CD4-positive, alpha-beta memory T cell (primary cell): ENCODE measurements at regions not wholly inside any gene's neighbourhood (a gene's known extent, or its start where the extent isn't known, plus 50 kb on each side); places are given as distances from the start of the nearest gene placed in this dataset.

Experiments
- CTCF ChIA-PET: fragments of 350-600 bp; sonication (Branson Sonifier 250); formaldehyde crosslinking; loops from one replicate; lab custom pipeline; 2021; ENCODE audit warnings: inconsistent platforms; ENCODE audit not compliant: partially characterized antibody; lab: Charles Lee
- POLR2A ChIA-PET: fragments of 350-600 bp; sonication (Branson Sonifier 250); formaldehyde crosslinking; loops from one replicate; lab custom pipeline; 2021; ENCODE audit not compliant: partially characterized antibody; lab: Charles Lee
- DNase-seq, 5 donors: peaks; one replicate each; pipeline versions ENCODE4 v3.0.0 to v3.0.0-alpha.2; 2020 to 2022; ENCODE audit warnings: mixed read lengths in 1 of 5
- H3K27ac ChIP-seq: one replicate; pipeline ENCODE4 v1.7.0; 2013; ENCODE audit warnings: low read depth, low read length
- H3K27me3 ChIP-seq: 2 replicates; pipeline ENCODE4 v1.7.0; 2013; ENCODE audit warnings: mild to moderate bottlenecking, low read length, moderate library complexity; ENCODE audit not compliant: insufficient read depth
- H3K36me3 ChIP-seq: 2 replicates; pipeline ENCODE4 v1.7.0; 2013; ENCODE audit warnings: mild to moderate bottlenecking, low read length, moderate library complexity; ENCODE audit not compliant: insufficient read depth
- H3K4me1 ChIP-seq: 2 replicates; pipeline ENCODE4 v1.7.0; 2013; ENCODE audit warnings: mild to moderate bottlenecking, low read length, moderate library complexity; ENCODE audit not compliant: insufficient read depth
- H3K4me3 ChIP-seq, 2 donors: one replicate each; pipeline ENCODE4 v1.7.0; 2013; ENCODE audit warnings: low read length in 2 of 2, mild to moderate bottlenecking in 1 of 2
- H3K9me3 ChIP-seq, 2 donors: one replicate each; pipeline ENCODE4 v1.7.0; 2013; ENCODE audit warnings: low read length in 2 of 2, control low read depth in 1 of 2; ENCODE audit not compliant: control insufficient read depth in 1 of 2
- H3K27ac Mint-ChIP-seq, 7 donors: one replicate each; pipeline ENCODE4 v1.8.0; 2020 to 2021; ENCODE audit warnings: mixed read lengths in 7 of 7, mild to moderate bottlenecking in 6 of 7, inconsistent platforms in 3 of 7, moderate library complexity in 3 of 7
- H3K27me3 Mint-ChIP-seq, 2 donors: one replicate each; pipeline ENCODE4 v1.8.0; 2020 to 2021; ENCODE audit warnings: mixed read lengths in 2 of 2
- H3K36me3 Mint-ChIP-seq, 2 donors: one replicate each; pipeline ENCODE4 v1.8.0; 2020 to 2021; ENCODE audit warnings: mixed read lengths in 2 of 2, inconsistent platforms in 1 of 2, mild to moderate bottlenecking in 1 of 2
- H3K4me1 Mint-ChIP-seq, 4 donors: one replicate each; pipeline ENCODE4 v1.8.0; 2020 to 2021; ENCODE audit warnings: mixed read lengths in 4 of 4, mild to moderate bottlenecking in 1 of 4
- H3K4me3 Mint-ChIP-seq, 8 donors: one replicate each; pipeline ENCODE4 v1.8.0; 2020 to 2021; ENCODE audit warnings: mixed read lengths in 8 of 8, mild to moderate bottlenecking in 7 of 8, moderate library complexity in 6 of 8, inconsistent platforms in 3 of 8
- H3K9me3 Mint-ChIP-seq, 8 donors: one replicate each; pipeline ENCODE4 v1.8.0; 2020 to 2021; ENCODE audit warnings: mixed read lengths in 8 of 8, mild to moderate bottlenecking in 5 of 8, inconsistent platforms in 3 of 8, moderate library complexity in 1 of 8
- intact Hi-C: fragments of 100-400 bp; cut with micrococcal nuclease; formaldehyde crosslinking; loops from one replicate; pipeline ENCODE4 v1.15.1; 2023

DNA sequence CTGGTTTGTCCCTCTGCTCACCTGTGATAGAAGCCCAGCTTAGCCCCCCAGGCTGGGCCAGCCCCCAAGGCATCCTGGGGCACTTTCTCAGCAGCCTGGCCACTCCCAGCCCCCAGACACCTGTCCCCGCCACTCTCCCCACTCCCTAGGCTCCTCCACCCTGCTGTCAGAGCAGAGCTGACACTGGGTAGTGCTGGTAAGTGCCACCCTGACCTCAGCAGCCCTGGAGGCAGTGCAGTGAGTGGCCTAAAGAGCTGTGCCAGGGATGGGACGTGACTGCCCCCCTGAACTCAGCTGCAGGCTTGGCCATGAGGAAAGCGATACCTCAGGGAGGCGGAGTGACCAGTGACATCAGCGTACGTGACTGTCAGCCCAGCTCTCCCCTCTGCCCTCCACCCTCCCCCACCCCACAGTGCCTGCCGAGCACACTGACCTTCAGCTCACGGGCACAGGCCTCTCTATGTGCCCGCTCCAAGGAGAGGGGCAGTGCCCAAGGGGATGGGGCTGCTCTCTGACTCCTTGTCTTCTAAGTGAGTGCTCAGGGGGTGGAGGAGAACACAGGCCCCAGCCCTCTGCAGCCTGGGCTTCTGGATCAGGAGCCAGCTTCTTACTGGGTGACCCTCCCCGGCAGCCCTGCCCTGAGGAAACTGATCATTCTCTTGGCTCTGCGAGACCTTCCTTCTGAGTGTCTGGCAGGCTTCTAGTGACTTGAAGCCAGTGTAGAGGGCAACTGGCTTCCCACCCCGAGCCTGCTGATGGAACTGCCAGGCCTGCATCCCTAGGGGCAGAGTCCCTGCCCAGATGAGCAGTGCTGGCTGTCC is 172.7 kb downstream of the MRPL14 start:
- no peaks in the 10 kb centered on the region for H3K36me3 ChIP-seq
- ChIA-PET POLR2A (no interaction called here), CTCF (no interaction called here)
- intact Hi-C loops: no loop called here
- Mint-ChIP-seq H3K4me1 (peaks cover 0 to 4% (median 0%) of the 10 kb centered on the region in 4 donors), H3K27ac (no peak overlapping the region), H3K27me3 (peaks cover 20% of the 10 kb centered on the region in 2 donors), H3K9me3 (peaks cover 0 to 9% (median 3%) of the 10 kb centered on the region in 8 donors), H3K36me3 (peaks cover 0 to 4% of the 10 kb centered on the region in 2 donors), H3K4me3 (no peak overlapping the region)
- H3K4me1 ChIP-seq: no peaks in the 10 kb centered on the region
- no peaks in the 10 kb centered on the region for H3K9me3 ChIP-seq
- no peaks in the 10 kb centered on the region for H3K27me3 ChIP-seq
- no peak overlapping the region for H3K4me3 ChIP-seq
- DNase-seq: peak in 1 of 5 donors; percentile 17
- no peak overlapping the region for H3K27ac ChIP-seq

DNA sequence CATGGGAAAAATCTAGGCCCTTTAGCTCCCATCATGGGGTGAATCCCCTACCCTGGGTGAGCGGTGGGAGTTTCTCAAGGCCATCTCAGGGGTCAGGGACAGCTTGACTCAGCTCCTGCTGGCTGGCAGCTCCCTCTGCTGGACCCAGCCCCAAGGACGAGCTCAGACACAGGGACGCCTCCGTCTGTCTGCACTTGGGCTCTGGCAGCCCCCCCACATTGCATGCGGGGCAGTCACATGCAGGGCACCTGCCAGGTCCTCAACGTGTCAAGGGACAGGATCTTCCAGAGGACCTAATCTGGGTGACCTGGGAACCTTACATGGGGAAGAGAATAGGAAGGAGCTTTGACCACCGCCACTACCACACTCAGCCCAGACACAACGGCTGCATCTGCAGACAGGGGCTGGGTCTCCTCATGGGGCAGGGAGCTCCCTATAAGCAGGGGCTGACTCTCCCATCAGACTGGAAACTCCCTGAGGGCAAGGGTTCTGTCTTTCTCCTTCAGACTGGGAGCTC is 173.4 kb downstream of the MRPL14 start:
- no peak overlapping the region for H3K27ac ChIP-seq
- H3K9me3 Mint-ChIP-seq: peaks cover 0 to 9% (median 3%) of the 10 kb centered on the region in 8 donors
- DNase-seq: no peak
- no peaks in the 10 kb centered on the region for H3K4me1 ChIP-seq
- peaks cover 14 to 17% of the 10 kb centered on the region in 2 donors for H3K27me3 Mint-ChIP-seq
- H3K36me3 Mint-ChIP-seq: peaks cover 0 to 4% of the 10 kb centered on the region in 2 donors
- no peak overlapping the region for H3K4me3 Mint-ChIP-seq
- POLR2A ChIA-PET: no interaction called here
- CTCF ChIA-PET: no interaction called here
- H3K27me3 ChIP-seq: no peaks in the 10 kb centered on the region
- peaks cover 0 to 4% (median 0%) of the 10 kb centered on the region in 4 donors for H3K4me1 Mint-ChIP-seq
- no peaks in the 10 kb centered on the region for H3K9me3 ChIP-seq
- H3K36me3 ChIP-seq: no peaks in the 10 kb centered on the region
- H3K4me3 ChIP-seq: no peak overlapping the region
- intact Hi-C loops: no loop called here
- no peak overlapping the region for H3K27ac Mint-ChIP-seq

DNA sequence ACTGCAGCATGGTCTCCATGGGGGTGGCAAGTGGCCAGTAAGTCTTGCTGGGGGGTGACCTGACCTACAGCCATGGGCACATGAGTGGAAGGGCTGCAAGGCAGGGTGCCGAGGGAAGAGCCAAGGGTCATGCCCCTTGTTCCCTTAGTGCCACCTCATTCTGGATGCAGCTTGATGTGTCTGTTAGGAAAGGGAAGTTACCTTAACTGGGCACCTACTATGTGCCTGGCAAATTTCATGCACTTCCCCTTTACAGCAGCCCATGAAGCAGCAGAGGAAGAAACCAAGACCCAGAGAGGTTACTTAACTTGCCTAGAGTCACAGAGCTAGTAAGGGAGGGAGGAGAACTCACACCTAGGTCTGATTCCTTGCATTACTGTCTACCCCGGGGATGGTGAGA is 174.0 kb downstream of the MRPL14 start:
- CTCF ChIA-PET: no interaction called here
- POLR2A ChIA-PET: no interaction called here
- Histone ChIP-seq H3K36me3 (no peaks in the 10 kb centered on the region), H3K4me3 (no peak overlapping the region), H3K27ac (no peak overlapping the region), H3K27me3 (no peaks in the 10 kb centered on the region), H3K9me3 (no peaks in the 10 kb centered on the region), H3K4me1 (no peaks in the 10 kb centered on the region)
- Mint-ChIP-seq H3K4me3 (no peak overlapping the region), H3K27ac (no peak overlapping the region), H3K4me1 (peaks cover 0 to 4% (median 0%) of the 10 kb centered on the region in 4 donors), H3K36me3 (peaks cover 0 to 4% of the 10 kb centered on the region in 2 donors), H3K27me3 (peaks cover 14 to 15% of the 10 kb centered on the region in 2 donors), H3K9me3 (peaks cover 0 to 9% (median 3%) of the 10 kb centered on the region in 8 donors)
- intact Hi-C loops: no loop called here
- DNase-seq: no peak

DNA sequence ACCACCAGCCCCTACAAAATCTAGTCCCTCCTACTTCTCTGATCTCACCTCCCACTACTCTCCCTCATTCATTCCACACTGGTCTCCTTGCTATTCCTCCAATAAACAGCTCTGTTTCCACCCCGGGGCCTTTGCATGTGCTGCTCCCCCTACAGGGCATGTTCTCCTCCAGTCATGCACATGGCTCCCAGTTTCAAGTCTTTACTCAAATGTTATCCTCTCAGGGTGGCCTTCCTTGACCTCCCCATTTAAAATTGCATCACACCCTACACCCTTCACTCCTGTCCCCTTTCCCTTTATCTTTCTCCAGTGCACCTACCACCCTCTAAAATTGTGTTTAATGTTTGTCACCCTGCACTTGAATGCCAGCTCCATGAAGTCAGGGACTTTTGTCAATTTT is 174.5 kb downstream of the MRPL14 start:
- Histone ChIP-seq H3K4me3 (no peak overlapping the region), H3K27me3 (no peaks in the 10 kb centered on the region), H3K4me1 (no peaks in the 10 kb centered on the region), H3K27ac (no peak overlapping the region), H3K36me3 (no peaks in the 10 kb centered on the region), H3K9me3 (no peaks in the 10 kb centered on the region)
- no peak overlapping the region for H3K4me3 Mint-ChIP-seq
- peaks cover 0 to 4% (median 0%) of the 10 kb centered on the region in 4 donors for H3K4me1 Mint-ChIP-seq
- ChIA-PET CTCF (no interaction called here), POLR2A (no interaction called here)
- peaks cover 11 to 12% of the 10 kb centered on the region in 2 donors for H3K27me3 Mint-ChIP-seq
- intact Hi-C loops: no loop called here
- peaks cover 0 to 4% of the 10 kb centered on the region in 2 donors for H3K36me3 Mint-ChIP-seq
- H3K27ac Mint-ChIP-seq: no peak overlapping the region
- H3K9me3 Mint-ChIP-seq: peaks cover 0 to 9% (median 3%) of the 10 kb centered on the region in 8 donors
- no peak for DNase-seq

DNA sequence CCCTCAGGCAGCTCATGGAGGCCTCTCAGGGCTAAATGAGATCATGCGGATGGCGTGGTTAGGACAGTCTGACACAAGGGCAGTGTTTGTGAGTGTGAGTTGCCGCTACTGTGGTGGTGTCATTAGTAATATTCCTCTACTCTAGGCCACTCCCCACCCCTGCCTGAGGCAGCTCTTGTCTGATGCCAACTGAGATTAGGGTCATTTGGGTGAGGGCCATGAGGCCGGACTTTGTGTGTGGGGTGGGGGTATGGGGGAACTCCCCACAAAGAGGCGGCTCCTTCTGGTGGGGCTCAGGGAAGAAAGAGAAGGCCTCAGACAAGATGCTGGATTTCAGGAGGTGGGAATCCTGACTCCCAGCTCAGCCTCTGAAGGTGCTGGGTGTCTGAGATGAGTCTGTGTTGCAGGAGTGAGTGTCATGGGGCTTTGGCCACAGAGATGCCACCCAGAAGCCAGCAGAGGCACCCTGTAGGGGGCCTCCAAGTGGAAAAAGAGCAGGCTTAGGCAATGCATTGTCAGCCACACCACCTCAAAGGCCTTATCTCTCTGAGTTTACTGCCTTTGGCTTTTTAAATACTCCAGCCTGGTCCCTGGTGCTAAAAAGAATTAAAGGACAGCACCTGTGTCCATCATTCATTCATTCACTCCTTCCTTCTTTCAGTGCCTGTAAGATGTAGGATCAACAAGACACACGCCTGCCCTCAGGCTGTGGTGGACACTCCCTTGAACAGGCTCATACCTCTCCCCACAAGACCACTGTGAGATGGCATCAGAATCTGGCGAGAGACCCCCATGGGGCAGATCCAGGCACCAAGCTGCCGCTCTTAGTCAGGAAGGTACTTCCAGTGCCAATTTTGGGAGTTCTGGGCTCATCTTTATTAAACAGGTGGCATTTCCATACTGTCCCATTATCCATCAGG is 175.2 kb downstream of the MRPL14 start:
- CTCF ChIA-PET: no interaction called here
- Histone ChIP-seq H3K27ac (no peak overlapping the region), H3K9me3 (no peaks in the 10 kb centered on the region), H3K27me3 (no peaks in the 10 kb centered on the region), H3K36me3 (no peaks in the 10 kb centered on the region), H3K4me3 (no peak overlapping the region), H3K4me1 (no peaks in the 10 kb centered on the region)
- intact Hi-C loops: no loop called here
- POLR2A ChIA-PET: no interaction called here
- Mint-ChIP-seq H3K4me3 (no peak overlapping the region), H3K27me3 (peaks cover 8 to 11% of the 10 kb centered on the region in 2 donors), H3K36me3 (peaks cover 0 to 4% of the 10 kb centered on the region in 2 donors), H3K9me3 (peaks cover 0 to 9% (median 3%) of the 10 kb centered on the region in 8 donors), H3K27ac (peak overlapping the region in 1 of 7 donors; percentile 20), H3K4me1 (peaks cover 0 to 4% (median 0%) of the 10 kb centered on the region in 4 donors)
- no peak for DNase-seq

DNA sequence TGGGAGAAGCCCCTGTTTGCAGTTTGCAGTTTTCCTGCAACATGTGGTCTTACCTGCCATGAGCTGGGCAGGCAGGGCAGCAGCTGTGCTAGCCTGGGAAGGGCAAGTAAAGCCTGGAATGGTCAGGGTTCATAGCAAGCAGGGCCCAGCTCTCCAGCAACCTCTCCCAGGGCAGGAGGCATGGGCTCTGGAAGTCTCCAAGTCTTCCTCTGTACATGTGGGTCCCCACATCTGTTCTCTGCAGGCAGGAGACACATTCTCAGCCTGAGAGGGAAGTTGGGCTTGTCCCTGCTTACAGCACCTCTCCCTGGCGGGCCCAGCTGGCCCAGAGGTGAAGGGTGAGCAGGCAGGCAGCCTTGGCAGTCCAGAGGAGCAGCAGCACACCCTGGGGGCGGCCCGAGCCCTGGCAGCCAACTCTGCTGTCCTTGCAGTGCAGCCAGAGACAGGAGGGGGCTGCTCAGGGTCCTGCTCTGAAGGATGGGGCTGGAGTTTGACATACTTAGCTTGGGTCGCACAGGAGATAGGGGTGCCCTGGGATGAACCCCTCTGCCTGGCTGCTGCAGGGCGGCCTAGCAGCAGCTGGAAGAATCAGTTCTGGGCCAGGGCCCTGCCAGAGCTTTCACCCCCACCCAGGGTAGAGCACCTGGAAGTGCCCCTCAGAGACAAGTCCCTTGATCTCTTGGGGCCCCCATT is 176.0 kb downstream of the MRPL14 start:
- H3K9me3 ChIP-seq: no peaks in the 10 kb centered on the region
- ChIA-PET CTCF (no interaction called here), POLR2A (interaction anchor here (0.6 kb wide), 1 partner anchor 8 kb away, joined by 4 read pairs; no protein-coding TSS in a partner anchor)
- intact Hi-C loops: no loop called here
- no peaks in the 10 kb centered on the region for H3K4me1 ChIP-seq
- no peak overlapping the region for H3K4me3 ChIP-seq
- no peak overlapping the region for H3K4me3 Mint-ChIP-seq
- no peak for DNase-seq
- H3K4me1 Mint-ChIP-seq: peaks cover 0 to under 1% (median 0%) of the 10 kb centered on the region in 4 donors
- H3K27me3 ChIP-seq: no peaks in the 10 kb centered on the region
- no peak overlapping the region for H3K27ac ChIP-seq
- H3K27ac Mint-ChIP-seq: no peak overlapping the region
- H3K36me3 Mint-ChIP-seq: peaks cover 0 to under 1% of the 10 kb centered on the region in 2 donors
- no peaks in the 10 kb centered on the region for H3K36me3 ChIP-seq
- H3K27me3 Mint-ChIP-seq: peaks cover 5 to 7% of the 10 kb centered on the region in 2 donors
- peaks cover under 1 to 12% (median 6%) of the 10 kb centered on the region in 8 donors for H3K9me3 Mint-ChIP-seq
